GM06990 (cell line): ENCODE measurements at regions not wholly inside any gene's neighbourhood (a gene's known extent, or its start where the extent isn't known, plus 50 kb on each side); places are given as distances from the start of the nearest gene placed in this dataset.

Experiments used
- DNase-seq: peaks from one replicate; pipeline ENCODE4 v3.0.0-alpha.2; 2011; ENCODE audit not compliant: insufficient read length; ENCODE audit errors: extremely low read depth
- H3K27me3 ChIP-seq: replicated peaks from 2 replicates; pipeline ENCODE4 v1.6.0; 2011; ENCODE audit warnings: low read length; ENCODE audit not compliant: control insufficient read depth, insufficient read depth
- H3K36me3 ChIP-seq: 2 replicates; pipeline ENCODE4 v1.5.1; 2011; ENCODE audit warnings: low read length; ENCODE audit not compliant: control insufficient read depth, insufficient read depth
- H3K4me3 ChIP-seq: replicated peaks from 2 replicates; pipeline ENCODE4 v1.5.1; 2011; ENCODE audit warnings: low read depth, mild to moderate bottlenecking, control low read depth, low read length
- TF ChIP-seq, protein P1 (sequence below): IDR thresholded peaks from 2 replicates; pipeline ENCODE4 v1.5.1; 2011; ENCODE audit warnings: low read length, control low read depth, mild to moderate bottlenecking, inconsistent platforms; ENCODE audit not compliant: insufficient read depth, poor library complexity, severe bottlenecking

DNA sequence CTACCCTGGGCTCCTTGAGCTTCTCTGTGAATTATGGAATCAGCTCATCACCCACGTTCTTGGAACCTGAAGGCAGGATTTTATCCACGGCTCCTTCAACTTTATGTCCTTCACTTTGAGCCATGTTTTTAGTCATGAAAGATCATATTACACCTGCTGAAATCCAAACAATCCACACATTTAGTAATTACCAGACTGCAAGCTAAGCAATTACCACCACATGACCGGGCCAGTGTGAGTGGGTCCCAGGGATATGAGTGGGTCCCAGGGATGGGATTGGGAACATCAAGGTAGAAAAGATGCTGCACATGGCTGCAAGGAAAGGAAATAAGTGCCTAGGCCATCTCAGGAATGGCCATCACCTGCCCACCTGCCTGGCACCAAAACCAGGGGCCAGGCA, 140.3 kb upstream of the IQSEC1 start:
- Histone ChIP-seq H3K27me3 (no peaks in the 10 kb centered on the region; the same call in 1 of the 2 replicates), H3K36me3 (no peaks in the 10 kb centered on the region), H3K4me3 (no peak overlapping the region)
- no peak for DNase-seq
- TF ChIP-seq, protein P1, sequence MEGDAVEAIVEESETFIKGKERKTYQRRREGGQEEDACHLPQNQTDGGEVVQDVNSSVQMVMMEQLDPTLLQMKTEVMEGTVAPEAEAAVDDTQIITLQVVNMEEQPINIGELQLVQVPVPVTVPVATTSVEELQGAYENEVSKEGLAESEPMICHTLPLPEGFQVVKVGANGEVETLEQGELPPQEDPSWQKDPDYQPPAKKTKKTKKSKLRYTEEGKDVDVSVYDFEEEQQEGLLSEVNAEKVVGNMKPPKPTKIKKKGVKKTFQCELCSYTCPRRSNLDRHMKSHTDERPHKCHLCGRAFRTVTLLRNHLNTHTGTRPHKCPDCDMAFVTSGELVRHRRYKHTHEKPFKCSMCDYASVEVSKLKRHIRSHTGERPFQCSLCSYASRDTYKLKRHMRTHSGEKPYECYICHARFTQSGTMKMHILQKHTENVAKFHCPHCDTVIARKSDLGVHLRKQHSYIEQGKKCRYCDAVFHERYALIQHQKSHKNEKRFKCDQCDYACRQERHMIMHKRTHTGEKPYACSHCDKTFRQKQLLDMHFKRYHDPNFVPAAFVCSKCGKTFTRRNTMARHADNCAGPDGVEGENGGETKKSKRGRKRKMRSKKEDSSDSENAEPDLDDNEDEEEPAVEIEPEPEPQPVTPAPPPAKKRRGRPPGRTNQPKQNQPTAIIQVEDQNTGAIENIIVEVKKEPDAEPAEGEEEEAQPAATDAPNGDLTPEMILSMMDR = no peak

DNA sequence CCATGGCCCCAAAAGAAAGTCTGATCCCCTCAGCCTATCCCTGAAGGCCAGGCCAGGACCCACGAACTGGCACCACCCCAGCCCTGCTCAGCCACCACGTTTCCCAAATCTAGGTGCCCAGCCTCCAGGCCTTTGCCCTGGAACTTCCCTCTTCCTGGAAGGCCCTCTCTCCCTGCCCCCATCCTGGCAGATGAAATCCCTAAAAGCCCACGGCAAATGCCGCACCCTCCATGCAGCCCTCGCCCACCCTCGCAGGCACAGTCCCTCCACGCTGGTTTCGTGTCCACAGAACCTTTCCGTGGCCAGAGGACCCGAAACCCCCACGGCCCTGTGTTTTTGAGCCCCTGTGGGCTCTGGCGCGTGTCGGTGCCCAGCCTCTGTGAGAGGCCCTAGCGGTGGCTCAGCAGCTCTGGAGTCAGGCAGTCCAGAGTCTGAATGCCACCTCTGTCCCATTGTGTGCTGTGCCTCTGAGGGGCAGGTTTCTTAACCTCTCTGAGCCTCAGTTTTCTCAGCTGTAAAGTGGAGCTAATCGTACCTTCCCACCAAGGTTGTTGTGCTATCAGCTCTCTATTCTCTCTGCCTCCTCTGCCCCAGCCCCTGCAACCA, 138.5 kb upstream of the IQSEC1 start:
- DNase-seq = no peak
- TF ChIP-seq, protein P1 = no peak
- Histone ChIP-seq H3K36me3 (no peaks in the 10 kb centered on the region), H3K27me3 (no peaks in the 10 kb centered on the region; the same call in 1 of the 2 replicates), H3K4me3 (no peak overlapping the region)

GRCh38 chr3:13210221-13210975, 137.2 kb upstream of the IQSEC1 start:
- DNase-seq = no peak
- Histone ChIP-seq H3K36me3 (no peaks in the 10 kb centered on the region), H3K27me3 (no peaks in the 10 kb centered on the region; the same call in 1 of the 2 replicates), H3K4me3 (no peak overlapping the region)
- TF ChIP-seq, protein P1 = no peak

GRCh38 chr3:13209634-13209997, 136.4 kb upstream of the IQSEC1 start:
- no peak for DNase-seq
- Histone ChIP-seq H3K36me3 (no peaks in the 10 kb centered on the region), H3K27me3 (no peaks in the 10 kb centered on the region; the same call in 1 of the 2 replicates), H3K4me3 (no peak overlapping the region)
- TF ChIP-seq, protein P1 = no peak

- H3K27me3 ChIP-seq = no peaks in the 10 kb centered on the region; the same call in 1 of the 2 replicates
- no peaks in the 10 kb centered on the region for H3K36me3 ChIP-seq
- no peak overlapping the region for H3K4me3 ChIP-seq
- DNase-seq = no peak
- TF ChIP-seq, protein P1 = no peak
These were observed 135.7 kb upstream of the IQSEC1 start for GRCh38 chr3:13208706-13209633.
